GM20000 (cell line): ENCODE measurements at regions not wholly inside any gene's neighbourhood (a gene's known extent, or its start where the extent isn't known, plus 50 kb on each side); places are given as distances from the start of the nearest gene placed in this dataset.

Experiments
- DNase-seq: peaks from one replicate; pipeline ENCODE4 v3.0.0; 2012; ENCODE audit warnings: low spot score
- TF ChIP-seq, protein P1 (sequence below): IDR thresholded peaks from 2 replicates; pipeline ENCODE4 v1.5.1; 2012; ENCODE audit warnings: mild to moderate bottlenecking, control low read depth; ENCODE audit errors: extremely low read depth, missing control alignments

DNA sequence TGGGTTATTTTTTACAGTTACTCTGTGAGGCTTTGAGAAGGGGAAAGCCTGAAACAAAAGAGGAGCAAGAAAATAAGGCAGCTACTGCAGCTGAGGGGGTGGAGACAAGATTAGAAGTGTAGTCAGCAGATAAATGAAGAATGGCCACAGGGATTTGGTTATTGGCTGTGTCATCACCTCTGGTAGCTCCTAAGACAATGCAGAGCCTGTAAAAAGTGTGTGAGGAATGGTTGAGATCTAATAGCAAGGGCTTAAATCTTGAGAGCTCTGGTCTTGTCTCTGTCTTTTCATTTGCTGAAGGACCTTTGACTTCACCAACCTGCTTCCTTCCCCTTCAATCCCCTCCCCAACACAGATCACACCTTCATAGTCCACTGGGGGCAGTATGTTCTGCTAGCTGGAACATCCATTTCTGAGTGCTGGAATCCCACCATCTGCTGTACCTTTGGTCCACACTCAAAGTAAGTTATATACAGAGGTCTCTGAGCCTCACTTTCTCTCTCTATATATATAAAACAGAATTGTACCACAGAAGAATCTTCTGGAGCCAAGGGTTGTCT is 213.7 kb upstream of the ZIC3 start:
- TF ChIP-seq, protein P1, sequence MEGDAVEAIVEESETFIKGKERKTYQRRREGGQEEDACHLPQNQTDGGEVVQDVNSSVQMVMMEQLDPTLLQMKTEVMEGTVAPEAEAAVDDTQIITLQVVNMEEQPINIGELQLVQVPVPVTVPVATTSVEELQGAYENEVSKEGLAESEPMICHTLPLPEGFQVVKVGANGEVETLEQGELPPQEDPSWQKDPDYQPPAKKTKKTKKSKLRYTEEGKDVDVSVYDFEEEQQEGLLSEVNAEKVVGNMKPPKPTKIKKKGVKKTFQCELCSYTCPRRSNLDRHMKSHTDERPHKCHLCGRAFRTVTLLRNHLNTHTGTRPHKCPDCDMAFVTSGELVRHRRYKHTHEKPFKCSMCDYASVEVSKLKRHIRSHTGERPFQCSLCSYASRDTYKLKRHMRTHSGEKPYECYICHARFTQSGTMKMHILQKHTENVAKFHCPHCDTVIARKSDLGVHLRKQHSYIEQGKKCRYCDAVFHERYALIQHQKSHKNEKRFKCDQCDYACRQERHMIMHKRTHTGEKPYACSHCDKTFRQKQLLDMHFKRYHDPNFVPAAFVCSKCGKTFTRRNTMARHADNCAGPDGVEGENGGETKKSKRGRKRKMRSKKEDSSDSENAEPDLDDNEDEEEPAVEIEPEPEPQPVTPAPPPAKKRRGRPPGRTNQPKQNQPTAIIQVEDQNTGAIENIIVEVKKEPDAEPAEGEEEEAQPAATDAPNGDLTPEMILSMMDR = no peak
- DNase-seq = no peak

DNA sequence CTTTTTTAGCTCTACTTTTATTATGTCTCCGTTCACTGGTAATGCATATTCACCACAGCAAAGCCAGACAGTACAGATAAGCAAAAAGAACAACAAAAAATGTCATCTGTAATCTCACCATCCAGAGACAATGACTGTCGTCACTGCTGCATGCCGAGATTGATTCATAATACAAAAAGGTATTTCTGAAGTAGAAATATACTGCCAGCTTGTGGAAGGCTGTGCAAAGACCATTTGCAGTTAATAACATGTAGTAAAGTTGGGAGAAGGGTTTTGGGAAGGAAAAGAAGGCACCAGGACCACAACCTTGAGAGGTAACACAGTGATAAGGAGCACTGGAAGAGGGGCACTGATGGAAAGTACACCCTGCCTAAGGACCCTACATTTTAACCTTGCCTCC is 223.0 kb upstream of the ZIC3 start:
- no peak for DNase-seq
- TF ChIP-seq, protein P1 = no peak

DNA sequence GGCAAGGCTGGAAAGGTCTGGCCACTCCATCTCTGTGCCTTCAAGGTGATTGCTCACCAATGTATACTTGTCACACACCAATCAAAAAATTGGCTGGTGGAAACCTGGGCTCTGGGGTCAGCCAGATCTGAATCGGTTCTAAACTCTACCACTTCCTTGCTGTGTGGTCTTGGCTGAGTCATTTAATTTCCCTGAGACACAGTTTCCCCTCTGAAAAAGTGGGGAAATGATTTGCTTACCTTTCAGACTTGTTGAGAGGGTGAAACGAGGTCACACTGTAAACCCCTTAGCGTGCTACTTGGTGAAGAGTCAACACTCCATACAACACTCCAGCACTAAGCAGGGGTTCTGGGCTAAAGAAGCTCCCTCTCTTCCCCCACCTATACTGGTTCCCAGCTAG is 252.3 kb upstream of the ZIC3 start:
- TF ChIP-seq, protein P1 = no peak
- no peak for DNase-seq

DNA sequence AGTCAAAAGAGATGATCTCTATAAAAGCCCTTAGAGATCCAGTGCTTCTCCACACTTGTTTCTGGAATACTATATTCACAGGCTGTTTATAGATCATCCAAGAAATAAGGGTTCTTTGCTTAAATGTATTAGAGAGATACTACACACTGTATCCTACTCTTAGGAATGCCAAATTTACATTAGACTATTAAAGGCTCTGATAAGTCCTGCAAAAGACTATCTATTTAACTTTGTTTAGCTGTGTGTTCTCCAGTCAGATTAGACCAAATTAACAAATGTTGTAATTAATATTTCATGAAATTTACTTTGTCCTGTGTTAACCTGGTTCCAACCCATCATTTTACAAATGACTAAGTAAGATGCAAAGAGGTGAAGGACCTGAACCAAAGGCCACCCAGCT is 260.5 kb upstream of the ZIC3 start:
- TF ChIP-seq, protein P1 = no peak
- no peak for DNase-seq

DNA sequence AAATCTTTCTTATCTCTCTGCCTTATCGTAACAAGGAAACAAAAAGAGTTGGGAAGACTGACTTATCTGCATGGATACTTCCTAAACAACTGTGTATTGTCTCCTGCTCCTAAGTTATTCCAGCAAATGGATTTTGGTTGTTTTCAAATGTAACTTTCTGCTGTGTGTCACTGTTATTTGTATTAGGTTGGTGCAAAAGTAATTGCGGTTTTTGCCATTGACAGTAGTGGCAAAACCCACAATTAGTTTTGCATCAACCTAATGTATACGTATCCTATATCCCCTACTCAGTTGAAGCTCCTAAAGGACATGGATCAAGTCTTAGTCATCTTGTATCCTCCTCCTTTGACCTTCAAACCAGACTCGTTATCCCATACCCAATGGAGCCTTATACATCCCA is 263.4 kb upstream of the GPR101 start:
- TF ChIP-seq, protein P1 = no peak
- DNase-seq = no peak

DNA sequence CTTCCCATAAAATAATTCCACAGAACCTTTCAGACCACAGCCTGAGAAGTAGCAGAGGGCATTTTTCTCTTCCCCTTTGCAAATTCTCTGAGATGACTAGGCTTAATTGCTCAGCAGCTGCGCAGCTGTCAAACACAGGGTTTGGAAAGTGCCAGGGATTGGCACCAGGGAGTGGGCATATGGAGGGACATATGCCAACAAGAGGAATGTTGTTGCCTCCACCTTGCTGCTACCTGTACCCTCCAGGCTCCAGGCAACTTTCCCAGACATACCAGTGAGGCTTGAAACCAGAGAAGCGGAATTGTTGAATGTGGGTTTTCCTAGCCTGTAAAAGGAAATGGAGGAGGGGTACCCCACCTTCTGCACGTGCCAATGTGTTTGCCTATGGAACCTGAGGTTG is 256.2 kb upstream of the GPR101 start:
- TF ChIP-seq, protein P1 = no peak
- DNase-seq = no peak

DNA sequence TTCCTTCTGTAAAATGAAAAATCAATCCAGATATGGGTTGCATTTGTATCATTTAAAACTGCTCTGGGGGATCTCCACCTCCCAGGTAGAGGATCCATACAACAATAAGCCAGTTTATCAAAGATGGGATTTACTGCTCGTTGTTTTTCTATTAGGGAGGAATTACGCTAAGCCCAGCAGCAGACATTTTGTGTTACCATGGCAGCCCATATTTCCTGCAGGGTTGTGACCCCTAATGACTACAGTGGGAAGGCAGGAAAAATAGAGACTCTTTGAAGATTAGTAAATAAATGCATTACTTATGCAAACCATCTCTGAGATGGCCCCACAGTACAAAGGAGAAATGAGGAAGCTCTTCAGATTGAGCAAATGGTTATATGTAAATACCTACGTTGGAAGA is 253.4 kb upstream of the GPR101 start:
- no peak for DNase-seq
- TF ChIP-seq, protein P1 = no peak
